Choroid plexus epithelial cell (primary cell): ENCODE measurements at regions not wholly inside any gene's neighbourhood (a gene's known extent, or its start where the extent isn't known, plus 50 kb on each side); places are given as distances from the start of the nearest gene placed in this dataset.
"Not testable (repeated sequence)": the region's sequence is repeated elsewhere in the genome, so short reads cannot be mapped to it uniquely, and the experiment has no call there.

Experiments used
- DNase-seq: peaks from one replicate; pipeline ENCODE4 v3.0.0-alpha.2; 2010; ENCODE audit warnings: low read depth
- H3K4me3 ChIP-seq: 2 replicates; pipeline ENCODE4 v1.5.1; 2011; ENCODE audit warnings: low read depth, mild to moderate bottlenecking, control low read depth, low read length, moderate library complexity
- CTCF ChIP-seq: conservative IDR thresholded peaks from 2 replicates; pipeline ENCODE4 v1.5.1; 2011; ENCODE audit warnings: low read depth, mild to moderate bottlenecking, control low read depth, inconsistent platforms, low read length, moderate library complexity

- no peak for DNase-seq
- no peak overlapping the region for H3K4me3 ChIP-seq
- no peak for TF ChIP-seq CTCF
Observed at GRCh38 chr17:14437176-14437575, 136.3 kb downstream of the HS3ST3B1 start.

GRCh38 chr17:14436266-14436665 is 135.4 kb downstream of the HS3ST3B1 start:
- DNase-seq: no peak
- TF ChIP-seq CTCF: no peak
- H3K4me3 ChIP-seq: no peak overlapping the region

GRCh38 chr17:14434506-14434905 is 133.6 kb downstream of the HS3ST3B1 start:
- peak; percentile 10 for DNase-seq
- TF ChIP-seq CTCF: no peak
- no peak overlapping the region for H3K4me3 ChIP-seq

GRCh38 chr17:14432079-14432478 is 131.2 kb downstream of the HS3ST3B1 start:
- no peak for DNase-seq
- no peak overlapping the region for H3K4me3 ChIP-seq
- TF ChIP-seq CTCF: no peak

- TF ChIP-seq CTCF: no peak
- H3K4me3 ChIP-seq: no peak overlapping the region
- DNase-seq: no peak
Observed at GRCh38 chr17:14429084-14429483, 128.2 kb downstream of the HS3ST3B1 start.

- TF ChIP-seq CTCF: no peak
- no peak for DNase-seq
- no peak overlapping the region for H3K4me3 ChIP-seq
Observed at GRCh38 chr17:14428648-14429029, 127.8 kb downstream of the HS3ST3B1 start.

- no peak overlapping the region for H3K4me3 ChIP-seq
- no peak for DNase-seq
- no peak for TF ChIP-seq CTCF
Observed at GRCh38 chr17:14427900-14428647, 127.2 kb downstream of the HS3ST3B1 start.

GRCh38 chr17:14423156-14423555 is 122.3 kb downstream of the HS3ST3B1 start:
- not testable (repeated sequence) for H3K4me3 ChIP-seq, DNase-seq
